Keratinocyte (primary cell): ENCODE measurements at regions not wholly inside any gene's neighbourhood (a gene's known extent, or its start where the extent isn't known, plus 50 kb on each side); places are given as distances from the start of the nearest gene placed in this dataset.

Source experiments
- EZH2 ChIP-seq: IDR thresholded peaks from one replicate; pipeline ENCODE4 v1.6.1; 2012; ENCODE audit warnings: inconsistent platforms, mild to moderate bottlenecking, low read length, moderate library complexity
- TF ChIP-seq, protein P1 (sequence below), 3 experiments: IDR thresholded peaks in 1 of 3; conservative IDR thresholded peaks in 1 of 3; optimal IDR thresholded peaks in 1 of 3; 2 replicates in 2 of 3; 3 replicates in 1 of 3; pipeline versions ENCODE3 to v1.5.1; 2011; ENCODE audit warnings: low read length in 3 of 3, mild to moderate bottlenecking in 3 of 3, moderate library complexity in 2 of 3, control low read depth in 1 of 3, inconsistent platforms in 1 of 3; ENCODE audit not compliant: insufficient read depth in 2 of 3; ENCODE audit errors: extremely low read depth in 1 of 3

DNA sequence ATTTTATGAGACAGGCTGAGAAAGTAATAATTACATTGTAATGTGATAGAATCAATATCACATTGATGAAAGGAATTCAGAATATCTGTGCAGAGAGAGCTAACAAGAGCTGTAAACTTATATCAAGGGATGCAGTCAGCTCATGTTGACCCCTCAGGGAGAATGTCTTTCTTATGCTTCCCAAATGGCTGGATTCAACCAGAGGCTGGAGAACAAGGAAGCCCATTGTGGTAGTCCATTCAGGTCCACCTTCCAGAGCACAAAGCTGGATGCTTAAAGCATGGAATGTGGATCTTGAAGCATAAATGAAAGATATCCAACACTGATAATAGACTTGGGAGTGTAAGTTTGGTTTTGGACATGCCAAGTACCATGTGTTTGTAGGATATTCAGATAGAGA lies 220.0 kb downstream of the FIGN start:
- TF ChIP-seq, protein P1, sequence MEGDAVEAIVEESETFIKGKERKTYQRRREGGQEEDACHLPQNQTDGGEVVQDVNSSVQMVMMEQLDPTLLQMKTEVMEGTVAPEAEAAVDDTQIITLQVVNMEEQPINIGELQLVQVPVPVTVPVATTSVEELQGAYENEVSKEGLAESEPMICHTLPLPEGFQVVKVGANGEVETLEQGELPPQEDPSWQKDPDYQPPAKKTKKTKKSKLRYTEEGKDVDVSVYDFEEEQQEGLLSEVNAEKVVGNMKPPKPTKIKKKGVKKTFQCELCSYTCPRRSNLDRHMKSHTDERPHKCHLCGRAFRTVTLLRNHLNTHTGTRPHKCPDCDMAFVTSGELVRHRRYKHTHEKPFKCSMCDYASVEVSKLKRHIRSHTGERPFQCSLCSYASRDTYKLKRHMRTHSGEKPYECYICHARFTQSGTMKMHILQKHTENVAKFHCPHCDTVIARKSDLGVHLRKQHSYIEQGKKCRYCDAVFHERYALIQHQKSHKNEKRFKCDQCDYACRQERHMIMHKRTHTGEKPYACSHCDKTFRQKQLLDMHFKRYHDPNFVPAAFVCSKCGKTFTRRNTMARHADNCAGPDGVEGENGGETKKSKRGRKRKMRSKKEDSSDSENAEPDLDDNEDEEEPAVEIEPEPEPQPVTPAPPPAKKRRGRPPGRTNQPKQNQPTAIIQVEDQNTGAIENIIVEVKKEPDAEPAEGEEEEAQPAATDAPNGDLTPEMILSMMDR (optimal IDR thresholded peaks at IDR 0.05 in 1 of 3, IDR thresholded peaks at IDR 0.05 in 1 of 3, conservative IDR thresholded peaks at IDR 0.05 in 1 of 3; ENCODE audit: extremely low read depth in 1 of 3, insufficient read depth in 2 of 3, low read length in 3 of 3) = no peak
- TF ChIP-seq EZH2 = no peak
